ENCODE measurements at regions not wholly inside any gene's neighbourhood (a gene's known extent, or its start where the extent isn't known, plus 50 kb on each side); places are given as distances from the start of the nearest gene placed in this dataset.

GRCh38 chr12:67038486-67038885 is 230.7 kb upstream of the CAND1 start:
- Histone ChIP-seq H3K9me3 (no peaks in the 10 kb centered on the region), H3K4me3 (no peak overlapping the region), H3K27me3 (no peaks in the 10 kb centered on the region), H3K36me3 (no peaks in the 10 kb centered on the region), H3K4me1 (no peaks in the 10 kb centered on the region), H3K27ac (no peak overlapping the region)
- intact Hi-C loops (cut with DNase I), result no loop called here
- TF ChIP-seq POLR2A (IDR thresholded peaks at IDR 0.05) (no peak), POLR2AphosphoS5 (IDR thresholded peaks at IDR 0.05; ENCODE audit: insufficient read depth in 1 of 2, low read depth in 1 of 2) (no peak)
- TF ChIP-seq, protein P1, sequence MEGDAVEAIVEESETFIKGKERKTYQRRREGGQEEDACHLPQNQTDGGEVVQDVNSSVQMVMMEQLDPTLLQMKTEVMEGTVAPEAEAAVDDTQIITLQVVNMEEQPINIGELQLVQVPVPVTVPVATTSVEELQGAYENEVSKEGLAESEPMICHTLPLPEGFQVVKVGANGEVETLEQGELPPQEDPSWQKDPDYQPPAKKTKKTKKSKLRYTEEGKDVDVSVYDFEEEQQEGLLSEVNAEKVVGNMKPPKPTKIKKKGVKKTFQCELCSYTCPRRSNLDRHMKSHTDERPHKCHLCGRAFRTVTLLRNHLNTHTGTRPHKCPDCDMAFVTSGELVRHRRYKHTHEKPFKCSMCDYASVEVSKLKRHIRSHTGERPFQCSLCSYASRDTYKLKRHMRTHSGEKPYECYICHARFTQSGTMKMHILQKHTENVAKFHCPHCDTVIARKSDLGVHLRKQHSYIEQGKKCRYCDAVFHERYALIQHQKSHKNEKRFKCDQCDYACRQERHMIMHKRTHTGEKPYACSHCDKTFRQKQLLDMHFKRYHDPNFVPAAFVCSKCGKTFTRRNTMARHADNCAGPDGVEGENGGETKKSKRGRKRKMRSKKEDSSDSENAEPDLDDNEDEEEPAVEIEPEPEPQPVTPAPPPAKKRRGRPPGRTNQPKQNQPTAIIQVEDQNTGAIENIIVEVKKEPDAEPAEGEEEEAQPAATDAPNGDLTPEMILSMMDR (IDR thresholded peaks at IDR 0.05), result no peak
- no peak for DNase-seq (ENCODE audit: extremely low spot score in 2 of 2)

- no peak for TF ChIP-seq POLR2AphosphoS5 (IDR thresholded peaks at IDR 0.05; ENCODE audit: insufficient read depth in 1 of 2, low read depth in 1 of 2)
- TF ChIP-seq, protein P1 (IDR thresholded peaks at IDR 0.05), result no peak
- no peak for TF ChIP-seq POLR2A (IDR thresholded peaks at IDR 0.05)
- intact Hi-C loops (cut with DNase I), result no loop called here
- no peaks in the 10 kb centered on the region for H3K9me3 ChIP-seq
- DNase-seq (ENCODE audit: extremely low spot score in 2 of 2), result no peak
- H3K36me3 ChIP-seq, result no peaks in the 10 kb centered on the region
- no peaks in the 10 kb centered on the region for H3K4me1 ChIP-seq
- H3K4me3 ChIP-seq, result no peak overlapping the region
- no peak overlapping the region for H3K27ac ChIP-seq
- no peaks in the 10 kb centered on the region for H3K27me3 ChIP-seq
Observed at GRCh38 chr12:67039995-67040860, 228.9 kb upstream of the CAND1 start.

- no peak for DNase-seq (ENCODE audit: extremely low spot score in 2 of 2)
- Histone ChIP-seq H3K27ac (no peak overlapping the region), H3K4me3 (no peak overlapping the region), H3K36me3 (no peaks in the 10 kb centered on the region), H3K9me3 (no peaks in the 10 kb centered on the region), H3K4me1 (no peaks in the 10 kb centered on the region), H3K27me3 (no peaks in the 10 kb centered on the region)
- TF ChIP-seq, protein P1 (IDR thresholded peaks at IDR 0.05), result no peak
- TF ChIP-seq POLR2AphosphoS5 (IDR thresholded peaks at IDR 0.05; ENCODE audit: insufficient read depth in 1 of 2, low read depth in 1 of 2) (no peak), POLR2A (IDR thresholded peaks at IDR 0.05) (no peak)
- intact Hi-C loops (cut with DNase I), result no loop called here
Observed at GRCh38 chr12:67040861-67041137, 228.4 kb upstream of the CAND1 start.

DNA sequence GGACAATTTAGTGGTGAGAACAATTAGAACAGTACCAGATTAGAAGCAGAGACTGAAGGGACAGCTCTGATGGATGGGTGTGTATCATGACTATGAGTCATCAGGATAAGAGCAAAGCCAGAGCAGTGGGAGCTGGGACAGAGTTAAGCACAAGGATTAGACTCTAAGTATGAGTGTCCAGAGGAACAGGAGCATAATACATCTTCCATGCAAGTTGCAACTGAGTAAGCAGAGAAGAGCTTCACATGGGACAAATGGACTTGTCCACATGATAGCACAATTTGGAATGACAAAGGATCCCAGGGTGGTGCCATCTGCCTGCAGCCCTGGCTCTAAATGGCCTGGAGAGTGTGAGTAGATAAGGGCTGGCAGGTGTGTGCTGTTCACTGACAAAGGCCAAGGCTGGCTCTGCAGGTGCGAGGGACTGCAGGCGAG is 226.4 kb upstream of the CAND1 start:
- no peak overlapping the region for H3K27ac ChIP-seq
- no peaks in the 10 kb centered on the region for H3K9me3 ChIP-seq
- H3K36me3 ChIP-seq, result no peaks in the 10 kb centered on the region
- no peaks in the 10 kb centered on the region for H3K27me3 ChIP-seq
- TF ChIP-seq, protein P1 (IDR thresholded peaks at IDR 0.05), result no peak
- TF ChIP-seq POLR2AphosphoS5 (IDR thresholded peaks at IDR 0.05; ENCODE audit: insufficient read depth in 1 of 2, low read depth in 1 of 2) (no peak), POLR2A (IDR thresholded peaks at IDR 0.05) (no peak)
- intact Hi-C loops (cut with DNase I), result no loop called here
- no peak for DNase-seq (ENCODE audit: extremely low spot score in 2 of 2)
- no peak overlapping the region for H3K4me3 ChIP-seq
- no peaks in the 10 kb centered on the region for H3K4me1 ChIP-seq

GRCh38 chr12:67043771-67044170 is 225.4 kb upstream of the CAND1 start:
- DNase-seq (ENCODE audit: extremely low spot score in 2 of 2), result no peak
- no peaks in the 10 kb centered on the region for H3K9me3 ChIP-seq
- no peak for TF ChIP-seq POLR2A (IDR thresholded peaks at IDR 0.05)
- TF ChIP-seq, protein P1 (IDR thresholded peaks at IDR 0.05), result no peak
- no peak overlapping the region for H3K27ac ChIP-seq
- no peaks in the 10 kb centered on the region for H3K36me3 ChIP-seq
- intact Hi-C loops (cut with DNase I), result no loop called here
- H3K4me3 ChIP-seq, result no peak overlapping the region
- no peaks in the 10 kb centered on the region for H3K4me1 ChIP-seq
- H3K27me3 ChIP-seq, result no peaks in the 10 kb centered on the region

All from vagina (tissue), 2 donors.